AG04450 (cell line): ENCODE measurements at regions not wholly inside any gene's neighbourhood (a gene's known extent, or its start where the extent isn't known, plus 50 kb on each side); places are given as distances from the start of the nearest gene placed in this dataset.

ENCODE experiments used
- CTCF ChIA-PET: fragments of 300-600, 350-600 bp; formaldehyde crosslinking; extraction: SDS; loops from one replicate; lab custom pipeline; 2022; ENCODE audit warnings: antibody characterized with exemption, inconsistent platforms; lab: Charles Lee
- POLR2A ChIA-PET: fragments of 350-600 bp; formaldehyde crosslinking; extraction: SDS; loops from one replicate; lab custom pipeline; 2021; ENCODE audit warnings: antibody characterized with exemption, inconsistent platforms; lab: Yijun Ruan, JAX
- DNase-seq: peaks from one replicate; pipeline ENCODE4 v3.0.0-alpha.2; 2011; ENCODE audit warnings: low read depth, low spot score
- H3K27ac ChIP-seq: one replicate; pipeline ENCODE4 v1.5.1; 2012; ENCODE audit warnings: low read depth, low read length, control low read depth
- H3K27me3 ChIP-seq: one replicate; pipeline ENCODE4 v1.6.0; 2012; ENCODE audit warnings: low read length; ENCODE audit not compliant: control insufficient read depth, insufficient read depth
- H3K4me3 ChIP-seq: 2 replicates; pipeline ENCODE4 v1.5.1; 2011; ENCODE audit warnings: mild to moderate bottlenecking, low read depth, low read length, control low read depth
- H3K9me3 ChIP-seq: 2 replicates; pipeline ENCODE4 v1.5.1; 2012; ENCODE audit warnings: low read length; ENCODE audit not compliant: control insufficient read depth, insufficient read depth
- TF ChIP-seq, protein P1 (sequence below): IDR thresholded peaks from 2 replicates; pipeline ENCODE4 v1.5.1; 2011; ENCODE audit warnings: low read depth, low read length, control low read depth, inconsistent platforms

DNA sequence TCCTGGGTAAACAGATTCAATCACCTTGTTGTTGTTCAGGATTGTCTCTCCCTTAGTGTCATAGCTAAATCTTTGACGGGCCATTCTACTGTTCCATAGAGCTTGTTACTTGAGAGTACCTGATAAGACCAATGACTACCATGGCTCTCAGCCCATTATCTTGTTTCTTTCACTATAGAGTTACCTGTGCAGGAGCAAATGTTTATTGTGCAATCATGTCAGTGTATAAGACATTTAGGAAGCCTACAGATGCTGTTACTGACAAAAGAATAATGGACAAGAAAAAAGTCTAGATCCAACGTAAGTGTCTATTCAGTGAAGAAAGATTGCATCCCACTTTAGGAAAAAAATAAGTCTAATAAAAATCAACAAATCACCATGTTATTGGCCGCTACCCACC lies 1041.7 kb upstream of the AUTS2 start:
- CTCF ChIA-PET: no interaction called here
- H3K27me3 ChIP-seq: no peaks in the 10 kb centered on the region
- DNase-seq: no peak
- TF ChIP-seq, protein P1, sequence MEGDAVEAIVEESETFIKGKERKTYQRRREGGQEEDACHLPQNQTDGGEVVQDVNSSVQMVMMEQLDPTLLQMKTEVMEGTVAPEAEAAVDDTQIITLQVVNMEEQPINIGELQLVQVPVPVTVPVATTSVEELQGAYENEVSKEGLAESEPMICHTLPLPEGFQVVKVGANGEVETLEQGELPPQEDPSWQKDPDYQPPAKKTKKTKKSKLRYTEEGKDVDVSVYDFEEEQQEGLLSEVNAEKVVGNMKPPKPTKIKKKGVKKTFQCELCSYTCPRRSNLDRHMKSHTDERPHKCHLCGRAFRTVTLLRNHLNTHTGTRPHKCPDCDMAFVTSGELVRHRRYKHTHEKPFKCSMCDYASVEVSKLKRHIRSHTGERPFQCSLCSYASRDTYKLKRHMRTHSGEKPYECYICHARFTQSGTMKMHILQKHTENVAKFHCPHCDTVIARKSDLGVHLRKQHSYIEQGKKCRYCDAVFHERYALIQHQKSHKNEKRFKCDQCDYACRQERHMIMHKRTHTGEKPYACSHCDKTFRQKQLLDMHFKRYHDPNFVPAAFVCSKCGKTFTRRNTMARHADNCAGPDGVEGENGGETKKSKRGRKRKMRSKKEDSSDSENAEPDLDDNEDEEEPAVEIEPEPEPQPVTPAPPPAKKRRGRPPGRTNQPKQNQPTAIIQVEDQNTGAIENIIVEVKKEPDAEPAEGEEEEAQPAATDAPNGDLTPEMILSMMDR: no peak
- POLR2A ChIA-PET: no interaction called here
- H3K4me3 ChIP-seq: no peak overlapping the region
- peaks cover 6% of the 10 kb centered on the region; the same call in 1 of the 2 replicates for H3K9me3 ChIP-seq
- H3K27ac ChIP-seq: no peak overlapping the region

DNA sequence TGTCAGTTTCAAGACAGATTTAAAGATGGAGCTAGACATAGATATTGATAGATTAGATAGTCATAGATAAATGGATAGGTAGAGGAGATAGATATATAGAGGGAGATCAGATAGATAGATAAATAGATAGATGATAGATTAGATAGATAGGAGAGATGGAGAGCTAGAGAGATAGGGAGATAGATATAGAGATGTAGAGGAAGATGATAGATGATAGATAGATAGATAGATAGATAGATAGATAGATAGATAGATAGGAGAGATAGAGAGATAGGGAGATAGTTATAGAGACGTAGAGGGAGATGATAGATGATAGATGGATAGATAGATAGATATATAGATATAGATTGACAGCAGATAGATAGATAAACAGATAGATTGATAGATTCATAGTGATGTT lies 1038.8 kb upstream of the AUTS2 start:
- Histone ChIP-seq H3K9me3 (peaks cover 6% of the 10 kb centered on the region; the same call in 1 of the 2 replicates), H3K27ac (no peak overlapping the region), H3K4me3 (no peak overlapping the region), H3K27me3 (no peaks in the 10 kb centered on the region)
- ChIA-PET POLR2A (no interaction called here), CTCF (no interaction called here)
- DNase-seq: no peak
- TF ChIP-seq, protein P1: no peak

GRCh38 chr7:68562323-68562899 lies 1035.9 kb upstream of the AUTS2 start:
- DNase-seq: no peak
- H3K9me3 ChIP-seq: peaks cover 3% of the 10 kb centered on the region; the same call in 1 of the 2 replicates
- H3K27me3 ChIP-seq: no peaks in the 10 kb centered on the region
- no peak overlapping the region for H3K27ac ChIP-seq
- H3K4me3 ChIP-seq: no peak overlapping the region
- ChIA-PET POLR2A (no interaction called here), CTCF (no interaction called here)
- TF ChIP-seq, protein P1: no peak

DNA sequence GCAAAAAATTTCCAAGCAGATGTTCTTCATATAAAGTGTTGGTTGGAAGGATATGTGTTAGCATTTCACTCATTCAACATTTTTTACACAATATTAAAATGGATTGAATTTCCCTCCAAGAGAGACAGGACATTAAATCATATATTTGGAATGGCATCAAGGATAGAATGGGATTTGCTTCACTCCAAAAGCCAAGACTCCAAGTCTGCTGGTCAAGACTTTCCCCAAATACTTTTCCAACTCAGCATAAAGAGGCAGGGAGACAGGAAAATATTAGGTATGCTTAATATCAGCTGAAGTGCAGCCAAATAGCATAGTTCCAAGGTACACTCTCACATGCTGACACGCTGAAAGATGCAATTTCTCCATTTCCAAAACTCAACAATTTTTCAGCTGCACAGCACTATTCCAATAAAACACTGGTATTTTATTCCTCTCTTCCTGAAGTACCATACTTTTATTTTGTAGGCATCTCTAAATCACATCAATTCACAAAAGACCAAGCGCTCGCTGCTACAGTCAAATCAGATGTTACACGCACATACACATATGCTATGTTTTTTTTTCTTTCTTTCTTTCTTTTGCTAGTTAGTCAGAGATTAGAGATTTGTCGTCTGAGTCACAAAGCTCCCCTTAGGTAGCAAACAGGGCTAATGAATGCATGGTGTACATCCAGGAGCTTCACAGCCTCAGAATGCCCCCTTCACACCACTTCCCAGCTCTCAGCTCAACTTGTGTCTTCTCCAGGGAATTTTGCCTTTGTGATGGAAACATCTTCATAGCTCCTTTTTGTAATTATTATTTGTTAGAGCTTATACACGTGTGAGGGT lies 1033.8 kb upstream of the AUTS2 start:
- Histone ChIP-seq H3K4me3 (no peak overlapping the region), H3K27me3 (no peaks in the 10 kb centered on the region), H3K27ac (no peak overlapping the region), H3K9me3 (no peaks in the 10 kb centered on the region; the same call in 1 of the 2 replicates)
- CTCF ChIA-PET: no interaction called here
- no peak for DNase-seq
- POLR2A ChIA-PET: no interaction called here
- TF ChIP-seq, protein P1: no peak

- H3K9me3 ChIP-seq: no peaks in the 10 kb centered on the region
- DNase-seq: no peak
- TF ChIP-seq, protein P1: no peak
- no peak overlapping the region for H3K27ac ChIP-seq
- H3K4me3 ChIP-seq: no peak overlapping the region
- H3K27me3 ChIP-seq: no peaks in the 10 kb centered on the region
- POLR2A ChIA-PET: no interaction called here
- CTCF ChIA-PET: no interaction called here
Observed at GRCh38 chr7:68571286-68571685, 1027.0 kb upstream of the AUTS2 start.
